Fibroblast of lung (primary cell): ENCODE measurements at regions not wholly inside any gene's neighbourhood (a gene's known extent, or its start where the extent isn't known, plus 50 kb on each side); places are given as distances from the start of the nearest gene placed in this dataset.
"Not testable (repeated sequence)": the region's sequence is repeated elsewhere in the genome, so short reads cannot be mapped to it uniquely, and the experiment has no call there.

Experiments
- DNase-seq, 2 donors: peaks; one replicate each; pipeline versions ENCODE4 v3.0.0 to v3.0.0-alpha.2; 2010; ENCODE audit warnings: low read depth in 2 of 2
- H2AFZ ChIP-seq: 2 replicates; pipeline ENCODE4 v1.5.1; 2012; ENCODE audit warnings: low read length, control low read depth, inconsistent platforms
- H3K27ac ChIP-seq: 2 replicates; pipeline ENCODE4 v1.5.1; 2011; ENCODE audit warnings: low read length, control low read depth; ENCODE audit not compliant: insufficient read depth
- H3K27me3 ChIP-seq: 2 replicates; pipeline ENCODE4 v1.5.1; 2011; ENCODE audit warnings: mild to moderate bottlenecking, low read length; ENCODE audit not compliant: control insufficient read depth, insufficient read depth
- H3K36me3 ChIP-seq: 2 replicates; pipeline ENCODE4 v1.5.1; 2011; ENCODE audit warnings: low read length; ENCODE audit not compliant: control insufficient read depth, insufficient read depth
- H3K4me1 ChIP-seq: 2 replicates; pipeline ENCODE4 v1.5.1; 2011; ENCODE audit warnings: low read length; ENCODE audit not compliant: control insufficient read depth, insufficient read depth; ENCODE audit errors: extremely low read depth
- H3K4me2 ChIP-seq: 2 replicates; pipeline ENCODE4 v1.5.1; 2011; ENCODE audit warnings: low read length, control low read depth; ENCODE audit not compliant: insufficient read depth; ENCODE audit errors: extremely low read depth
- H3K4me3 ChIP-seq, 4 experiments: fragments of 200-600 bp in 1 of 4; sonication (generic) in 1 of 4; replicated peaks in 1 of 4; 2 replicates each; pipeline ENCODE4 v1.5.1; 2011 to 2016; ENCODE audit warnings: low read length in 4 of 4, low read depth in 3 of 4, mild to moderate bottlenecking in 3 of 4, control low read depth in 2 of 4, inconsistent platforms in 1 of 4, mixed read lengths in 1 of 4; ENCODE audit not compliant: insufficient read depth in 1 of 4; ENCODE audit errors: control extremely low read depth in 1 of 4
- H3K79me2 ChIP-seq: 2 replicates; pipeline ENCODE4 v1.5.1; 2012; ENCODE audit warnings: mild to moderate bottlenecking, low read length, inconsistent platforms; ENCODE audit not compliant: control insufficient read depth, insufficient read depth
- H3K9ac ChIP-seq: 2 replicates; pipeline ENCODE4 v1.5.1; 2011; ENCODE audit warnings: mild to moderate bottlenecking, low read length, control low read depth; ENCODE audit not compliant: insufficient read depth
- H3K9me3 ChIP-seq: 2 replicates; pipeline ENCODE4 v1.5.1; 2012; ENCODE audit warnings: low read depth, low read length; ENCODE audit not compliant: control insufficient read depth, insufficient read depth
- H4K20me1 ChIP-seq: 2 replicates; pipeline ENCODE4 v1.5.1; 2011; ENCODE audit warnings: low read length; ENCODE audit not compliant: control insufficient read depth, insufficient read depth; ENCODE audit errors: extremely low read depth
- EZH2 ChIP-seq: IDR thresholded peaks from 2 replicates; pipeline ENCODE4 v1.5.1; 2012; ENCODE audit warnings: low read length, control low read depth, mild to moderate bottlenecking; ENCODE audit errors: missing control alignments
- TF ChIP-seq, protein P1 (sequence below), 2 donors: IDR thresholded peaks in 1 of 2; conservative IDR thresholded peaks in 1 of 2; 1 replicate in 1 of 2; 2 replicates in 1 of 2; pipeline ENCODE4 v1.5.1; 2011 to 2012; ENCODE audit warnings: low read length in 2 of 2, control low read depth in 1 of 2, inconsistent platforms in 1 of 2, low read depth in 1 of 2, mild to moderate bottlenecking in 1 of 2

- Histone ChIP-seq H2AFZ (no peak overlapping the region), H3K9ac (no peak overlapping the region), H3K4me2 (no peak overlapping the region), H3K36me3 (no peaks in the 10 kb centered on the region), H3K4me1 (no peaks in the 10 kb centered on the region), H3K4me3 (no peak overlapping the region), H3K27ac (no peak overlapping the region), H3K79me2 (no peaks in the 10 kb centered on the region), H4K20me1 (no peaks in the 10 kb centered on the region), H3K27me3 (peaks cover 7% of the 10 kb centered on the region), H3K9me3 (no peaks in the 10 kb centered on the region)
- DNase-seq: no peak
- TF ChIP-seq, protein P1, sequence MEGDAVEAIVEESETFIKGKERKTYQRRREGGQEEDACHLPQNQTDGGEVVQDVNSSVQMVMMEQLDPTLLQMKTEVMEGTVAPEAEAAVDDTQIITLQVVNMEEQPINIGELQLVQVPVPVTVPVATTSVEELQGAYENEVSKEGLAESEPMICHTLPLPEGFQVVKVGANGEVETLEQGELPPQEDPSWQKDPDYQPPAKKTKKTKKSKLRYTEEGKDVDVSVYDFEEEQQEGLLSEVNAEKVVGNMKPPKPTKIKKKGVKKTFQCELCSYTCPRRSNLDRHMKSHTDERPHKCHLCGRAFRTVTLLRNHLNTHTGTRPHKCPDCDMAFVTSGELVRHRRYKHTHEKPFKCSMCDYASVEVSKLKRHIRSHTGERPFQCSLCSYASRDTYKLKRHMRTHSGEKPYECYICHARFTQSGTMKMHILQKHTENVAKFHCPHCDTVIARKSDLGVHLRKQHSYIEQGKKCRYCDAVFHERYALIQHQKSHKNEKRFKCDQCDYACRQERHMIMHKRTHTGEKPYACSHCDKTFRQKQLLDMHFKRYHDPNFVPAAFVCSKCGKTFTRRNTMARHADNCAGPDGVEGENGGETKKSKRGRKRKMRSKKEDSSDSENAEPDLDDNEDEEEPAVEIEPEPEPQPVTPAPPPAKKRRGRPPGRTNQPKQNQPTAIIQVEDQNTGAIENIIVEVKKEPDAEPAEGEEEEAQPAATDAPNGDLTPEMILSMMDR (conservative IDR thresholded peaks at IDR 0.05 in 1 of 2, IDR thresholded peaks at IDR 0.05 in 1 of 2; ENCODE audit: low read depth in 1 of 2, low read length in 2 of 2): no peak
- no peak for TF ChIP-seq EZH2
Measured at GRCh38 chr11:11207428-11207827, 145.6 kb downstream of the CSNK2A3 start.

DNA sequence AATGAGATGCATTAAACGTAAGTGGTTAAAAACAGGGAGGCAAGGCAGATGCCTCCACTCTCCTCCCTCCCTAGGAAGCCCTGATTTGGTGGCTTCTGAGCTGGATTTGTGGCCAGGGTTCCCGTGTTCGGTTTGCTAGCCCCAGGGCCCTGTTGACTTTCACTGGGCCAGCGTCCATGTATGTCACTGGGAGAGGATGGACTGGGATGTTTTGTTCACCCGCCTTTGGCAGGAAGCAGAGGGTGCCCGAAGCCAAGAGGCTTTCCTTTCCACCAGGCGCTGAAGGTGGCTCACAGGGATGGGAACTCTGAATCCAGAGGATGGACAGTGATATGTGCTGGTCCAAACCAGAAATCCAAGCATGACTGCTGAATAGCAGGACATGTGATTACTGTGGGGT, 146.6 kb downstream of the CSNK2A3 start:
- no peak overlapping the region for H3K4me3 ChIP-seq
- no peak overlapping the region for H2AFZ ChIP-seq
- peaks cover 4% of the 10 kb centered on the region for H3K27me3 ChIP-seq

GRCh38 chr11:11202885-11203284, 150.2 kb downstream of the CSNK2A3 start:
- no peak for DNase-seq
- peaks cover 2% of the 10 kb centered on the region for H3K27me3 ChIP-seq
- no peaks in the 10 kb centered on the region for H3K79me2 ChIP-seq
- no peaks in the 10 kb centered on the region for H3K36me3 ChIP-seq
- no peaks in the 10 kb centered on the region for H4K20me1 ChIP-seq
- no peak overlapping the region for H3K4me3 ChIP-seq
- H3K9ac ChIP-seq: no peak overlapping the region
- H3K9me3 ChIP-seq: no peaks in the 10 kb centered on the region
- no peaks in the 10 kb centered on the region for H3K4me1 ChIP-seq
- no peak overlapping the region for H3K4me2 ChIP-seq
- no peak overlapping the region for H2AFZ ChIP-seq
- H3K27ac ChIP-seq: no peak overlapping the region
- no peak for TF ChIP-seq EZH2
- TF ChIP-seq, protein P1 (conservative IDR thresholded peaks at IDR 0.05 in 1 of 2, IDR thresholded peaks at IDR 0.05 in 1 of 2; ENCODE audit: low read depth in 1 of 2, low read length in 2 of 2): no peak

More for the DNA sequence above, 146.6 kb downstream of the CSNK2A3 start:
- no peaks in the 10 kb centered on the region for H3K9me3 ChIP-seq
- no peaks in the 10 kb centered on the region for H4K20me1 ChIP-seq
- no peaks in the 10 kb centered on the region for H3K79me2 ChIP-seq
- no peak overlapping the region for H3K4me2 ChIP-seq
- DNase-seq: no peak
- H3K27ac ChIP-seq: no peak overlapping the region
- no peaks in the 10 kb centered on the region for H3K4me1 ChIP-seq
- H3K9ac ChIP-seq: no peak overlapping the region
- H3K36me3 ChIP-seq: no peaks in the 10 kb centered on the region
- TF ChIP-seq EZH2: no peak
- TF ChIP-seq, protein P1 (conservative IDR thresholded peaks at IDR 0.05 in 1 of 2, IDR thresholded peaks at IDR 0.05 in 1 of 2; ENCODE audit: low read depth in 1 of 2, low read length in 2 of 2): no peak

GRCh38 chr11:11201302-11201701, 151.7 kb downstream of the CSNK2A3 start:
- not testable (repeated sequence) for H3K79me2 ChIP-seq, H3K27ac ChIP-seq, H3K9ac ChIP-seq, H3K4me2 ChIP-seq, DNase-seq, H3K4me3 ChIP-seq, H3K9me3 ChIP-seq, H2AFZ ChIP-seq, H4K20me1 ChIP-seq, H3K36me3 ChIP-seq, H3K27me3 ChIP-seq, H3K4me1 ChIP-seq
